GM12892 (cell line): ENCODE measurements at regions not wholly inside any gene's neighbourhood (a gene's known extent, or its start where the extent isn't known, plus 50 kb on each side); places are given as distances from the start of the nearest gene placed in this dataset.

Experiments used
- DNase-seq: peaks from one replicate; pipeline ENCODE4 v3.0.0; 2011; ENCODE audit not compliant: insufficient read length
- FAIRE-seq: peaks from 2 replicates; lab custom pipeline; 2011; peaks lifted over from hg19 to GRCh38; lab: Jason Lieb, UNC
- POLR2A ChIP-seq: IDR thresholded peaks from 2 replicates; pipeline ENCODE4 v1.6.1; 2011; ENCODE audit warnings: low read depth, low read length, control low read depth
- POLR2AphosphoS5 ChIP-seq: IDR thresholded peaks from 2 replicates; pipeline ENCODE4 v1.6.1; 2011; ENCODE audit warnings: low read depth, low read length, control low read depth
- TAF1 ChIP-seq: IDR thresholded peaks from 2 replicates; pipeline ENCODE4 v1.6.1; 2011; ENCODE audit warnings: low read depth, mild to moderate bottlenecking, control low read depth, low read length, borderline replicate concordance

DNA sequence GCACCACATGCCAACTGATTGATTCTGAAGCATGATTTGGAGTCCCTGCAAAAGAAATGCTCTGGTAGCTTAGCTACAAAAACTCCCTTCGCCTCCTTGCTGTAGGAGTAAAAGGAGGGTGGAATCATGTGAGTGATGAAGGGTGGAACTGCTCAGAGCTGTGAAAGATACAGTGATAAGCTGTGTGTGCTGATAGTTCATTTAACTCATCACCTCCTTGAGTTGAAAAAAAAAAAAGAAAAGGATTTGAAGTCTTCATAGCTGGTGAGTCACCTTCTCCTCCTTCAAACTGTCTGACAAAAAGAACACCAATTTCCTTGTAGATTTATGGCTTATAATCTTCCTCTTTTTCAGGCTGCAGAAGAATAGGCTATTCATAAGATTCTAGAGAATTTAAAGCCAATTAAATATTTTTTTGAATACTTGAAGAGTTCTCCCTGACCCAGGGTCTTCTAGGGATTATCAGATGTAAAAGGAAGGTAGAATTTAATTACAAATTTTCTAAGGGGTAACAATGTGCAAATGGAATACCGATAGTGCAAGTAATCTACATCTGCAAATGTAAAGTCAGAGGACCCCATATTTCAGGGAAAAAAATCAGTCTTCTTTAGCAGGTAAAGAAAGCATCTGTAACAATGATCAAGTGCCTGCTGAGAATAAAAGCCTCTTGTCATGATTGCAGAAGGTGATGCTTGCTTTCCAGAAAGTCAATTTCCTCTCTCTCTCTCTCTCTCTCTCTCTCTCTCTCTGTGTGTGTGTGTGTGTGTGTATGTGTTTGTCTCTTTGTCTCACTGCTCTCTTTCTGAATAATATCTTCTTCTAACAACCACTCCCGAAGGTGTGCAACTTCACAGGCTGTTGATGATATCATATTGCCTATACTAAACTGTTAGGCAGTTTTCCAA lies 208.8 kb upstream of the VEGFC start:
- DNase-seq, result no peak
- no peak for TF ChIP-seq POLR2AphosphoS5
- TF ChIP-seq POLR2A, result no peak
- TF ChIP-seq TAF1, result no peak
- FAIRE-seq, result no peak

GRCh38 chr4:177005674-177006230 lies 213.0 kb upstream of the VEGFC start:
- FAIRE-seq, result no peak
- TF ChIP-seq POLR2A (no peak), TAF1 (no peak), POLR2AphosphoS5 (no peak)
- no peak for DNase-seq

- no peak for TF ChIP-seq POLR2A
- FAIRE-seq, result no peak
- no peak for DNase-seq
Observed at GRCh38 chr4:177006331-177006730, 213.6 kb upstream of the VEGFC start.

GRCh38 chr4:177008071-177008835 lies 215.5 kb upstream of the VEGFC start:
- no peak for FAIRE-seq
- DNase-seq, result no peak

GRCh38 chr4:177008836-177009501 lies 216.2 kb upstream of the VEGFC start:
- no peak for DNase-seq
- FAIRE-seq, result no peak
- no peak for TF ChIP-seq POLR2AphosphoS5
- TF ChIP-seq POLR2A, result no peak
- TF ChIP-seq TAF1, result no peak

More at GRCh38 chr4:177008071-177008835, 215.5 kb upstream of the VEGFC start:
- TF ChIP-seq POLR2A (no peak), POLR2AphosphoS5 (no peak), TAF1 (no peak)

DNA sequence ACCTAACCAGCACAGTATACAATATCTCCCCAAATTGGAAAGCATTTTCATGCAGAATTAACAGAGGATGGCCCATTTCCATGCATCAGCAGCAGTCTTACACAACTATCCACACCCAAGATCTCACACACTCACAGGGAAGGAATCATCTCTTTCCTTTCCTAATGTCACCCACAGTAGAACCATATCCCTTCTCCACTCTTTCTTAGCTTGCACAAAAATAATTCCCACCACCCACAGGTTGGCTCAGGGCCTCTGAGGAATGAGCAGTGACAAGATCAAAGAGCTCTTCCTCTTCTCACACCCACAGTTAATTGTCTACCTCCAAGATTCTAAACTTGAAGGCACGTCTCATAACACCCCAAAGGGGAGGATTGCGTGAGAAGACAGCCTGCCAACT lies 217.7 kb upstream of the VEGFC start:
- FAIRE-seq (no peak), DNase-seq (no peak)
- TF ChIP-seq POLR2A, result no peak
- no peak for TF ChIP-seq TAF1
- TF ChIP-seq POLR2AphosphoS5, result no peak

DNA sequence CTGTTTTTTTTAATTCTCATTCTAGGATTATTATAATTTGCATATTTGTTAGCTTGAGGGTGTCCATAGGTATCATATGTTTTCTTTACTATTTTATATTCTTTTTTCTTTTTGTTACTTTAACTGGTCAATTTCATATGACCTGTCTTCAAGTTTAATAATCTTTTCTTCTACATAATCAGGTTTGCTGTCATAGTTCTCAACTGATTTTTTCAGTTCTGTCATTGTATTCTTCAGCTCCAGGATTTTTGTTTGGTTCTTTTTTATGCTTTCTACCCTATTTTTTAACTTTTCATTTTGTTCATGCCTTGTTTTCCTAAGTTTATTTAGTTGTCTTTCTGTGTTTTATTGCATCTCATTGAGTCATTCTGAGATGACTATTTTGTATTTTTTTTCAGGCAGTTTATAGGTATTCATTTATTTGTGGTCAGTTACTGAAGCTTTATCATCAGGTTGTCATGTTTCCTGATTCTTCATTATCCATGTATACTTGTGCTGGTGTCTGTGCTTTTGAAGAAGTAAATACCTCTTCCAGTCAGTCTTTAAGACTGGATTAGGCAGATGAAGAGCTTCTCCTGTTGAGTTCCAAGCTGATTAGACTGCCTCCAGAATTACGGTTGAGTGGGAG lies 220.3 kb upstream of the VEGFC start:
- FAIRE-seq, result no peak
- no peak for DNase-seq
- TF ChIP-seq TAF1 (no peak), POLR2AphosphoS5 (no peak), POLR2A (no peak)

- no peak for DNase-seq
- FAIRE-seq, result no peak
Observed at GRCh38 chr4:177016541-177017141, 223.9 kb upstream of the VEGFC start.

DNA sequence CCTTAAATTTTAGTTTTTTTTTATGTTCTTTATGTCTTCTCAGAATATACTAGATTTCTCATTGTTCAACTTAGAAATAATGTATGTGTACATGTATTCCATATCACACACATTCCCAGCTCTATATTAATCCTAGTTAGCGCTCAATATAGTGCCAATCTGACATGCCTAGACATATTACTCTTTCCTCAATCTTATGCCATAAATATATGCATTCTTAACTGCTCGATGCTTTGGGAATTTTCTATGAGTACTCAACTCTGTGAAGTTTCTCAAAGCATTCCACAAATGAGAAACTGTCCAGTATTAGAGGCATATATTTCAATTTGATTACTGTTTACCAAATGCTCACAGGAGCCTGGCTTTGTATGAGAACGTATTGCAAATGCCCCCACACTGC lies 231.2 kb upstream of the VEGFC start:
- DNase-seq, result no peak
- no peak for FAIRE-seq
- TF ChIP-seq POLR2A, result no peak
- TF ChIP-seq POLR2AphosphoS5, result no peak
- no peak for TF ChIP-seq TAF1

More at GRCh38 chr4:177016541-177017141, 223.9 kb upstream of the VEGFC start:
- TF ChIP-seq POLR2AphosphoS5 (no peak), TAF1 (no peak), POLR2A (no peak)

DNA sequence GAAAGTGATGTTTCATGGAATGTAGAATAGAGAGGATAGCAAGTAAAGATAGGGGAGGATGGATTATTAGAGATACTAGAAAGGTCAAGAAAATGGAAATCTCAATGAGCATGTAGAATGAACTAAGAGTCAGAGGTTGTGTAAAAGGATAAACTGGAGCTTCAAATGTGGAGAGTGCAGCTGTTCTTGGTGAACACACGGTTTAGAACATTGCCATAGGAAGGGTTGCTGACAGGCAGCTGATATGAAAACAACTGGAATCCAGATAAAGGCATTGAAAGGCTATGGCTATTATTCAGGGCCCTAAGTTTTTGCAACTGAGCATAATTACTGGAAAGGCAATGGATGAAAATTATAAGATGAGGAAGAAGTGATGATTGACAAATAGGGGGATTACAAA lies 239.6 kb upstream of the VEGFC start:
- FAIRE-seq, result no peak
- DNase-seq, result no peak
- no peak for TF ChIP-seq TAF1
- no peak for TF ChIP-seq POLR2AphosphoS5
- no peak for TF ChIP-seq POLR2A
